ENCODE measurements at regions not wholly inside any gene's neighbourhood (a gene's known extent, or its start where the extent isn't known, plus 50 kb on each side); places are given as distances from the start of the nearest gene placed in this dataset.

DNA sequence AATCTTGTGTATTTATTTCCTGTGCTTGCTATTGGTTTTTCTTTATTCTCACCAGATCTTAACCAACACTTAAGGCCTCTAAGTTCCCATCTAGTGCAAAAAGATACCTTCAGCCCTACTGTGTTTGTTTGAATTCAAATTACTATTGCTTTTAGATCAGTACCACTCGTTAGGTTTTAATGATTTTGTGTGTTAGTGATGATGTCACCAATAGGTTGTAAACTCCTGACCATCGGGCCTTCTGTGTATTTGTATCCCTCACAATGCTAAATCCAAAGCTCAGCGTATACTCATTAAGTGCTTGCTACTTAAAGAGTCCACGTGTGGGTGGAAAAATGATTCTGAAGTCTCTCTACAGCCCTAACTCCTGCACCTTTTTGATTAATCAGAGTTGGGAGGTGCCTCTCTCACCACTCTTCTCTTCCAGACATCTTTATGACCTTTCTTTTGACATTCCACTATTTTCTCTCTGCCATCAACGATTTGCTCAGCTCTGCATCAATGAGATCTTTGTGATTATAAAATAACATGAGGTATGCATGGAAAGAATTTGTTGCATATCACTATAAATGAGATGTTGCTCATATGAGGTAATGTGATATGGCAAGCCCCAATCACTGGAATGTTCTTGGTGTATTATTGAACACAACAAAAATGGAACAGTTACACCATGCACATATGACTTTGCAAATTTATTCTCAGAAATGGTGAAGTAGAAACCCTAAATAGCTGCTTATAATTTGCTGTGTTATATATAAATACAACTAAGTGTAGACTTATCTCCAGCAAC is 55.1 kb upstream of the LAMA2 start:
- DNase-seq, result no peak

DNA sequence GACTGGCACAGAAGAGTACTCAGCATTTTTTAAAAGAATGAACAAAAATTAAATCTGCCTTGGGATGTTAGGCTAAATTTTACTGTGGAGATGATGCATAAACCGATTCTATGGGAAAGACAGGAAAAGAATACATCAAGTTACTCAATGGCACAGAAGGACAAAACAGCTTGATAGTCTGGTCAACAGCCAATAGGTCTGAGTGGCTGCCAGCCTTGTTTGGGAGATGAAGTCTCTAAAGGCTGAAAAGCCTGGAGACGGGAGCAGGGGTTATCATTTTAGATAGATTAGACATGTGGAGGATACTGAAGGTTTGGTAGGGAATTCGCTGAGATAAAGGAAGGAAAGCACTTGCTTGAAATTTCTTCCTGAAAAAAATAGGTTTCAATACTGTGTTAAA is 56.3 kb upstream of the LAMA2 start:
- DNase-seq, result no peak

DNA sequence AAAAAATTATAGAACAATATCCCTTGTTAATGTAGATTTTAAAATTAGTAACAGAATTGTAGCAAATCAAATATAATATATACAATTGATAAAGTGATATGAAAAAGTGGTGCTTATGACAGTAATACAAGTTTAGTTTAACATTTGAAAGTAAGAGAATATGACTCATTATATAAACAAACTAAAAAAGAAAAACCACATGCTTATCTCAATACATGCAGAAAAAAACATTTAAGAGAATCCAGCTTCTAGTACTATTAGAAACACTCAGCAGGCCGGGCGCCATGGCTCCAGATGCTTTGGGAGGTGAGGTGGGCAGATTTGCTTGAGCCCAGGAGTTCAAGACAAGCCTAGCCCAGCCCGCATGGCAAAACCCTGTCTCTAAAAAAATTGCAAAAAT is 60.7 kb upstream of the LAMA2 start:
- DNase-seq, result no peak

DNA sequence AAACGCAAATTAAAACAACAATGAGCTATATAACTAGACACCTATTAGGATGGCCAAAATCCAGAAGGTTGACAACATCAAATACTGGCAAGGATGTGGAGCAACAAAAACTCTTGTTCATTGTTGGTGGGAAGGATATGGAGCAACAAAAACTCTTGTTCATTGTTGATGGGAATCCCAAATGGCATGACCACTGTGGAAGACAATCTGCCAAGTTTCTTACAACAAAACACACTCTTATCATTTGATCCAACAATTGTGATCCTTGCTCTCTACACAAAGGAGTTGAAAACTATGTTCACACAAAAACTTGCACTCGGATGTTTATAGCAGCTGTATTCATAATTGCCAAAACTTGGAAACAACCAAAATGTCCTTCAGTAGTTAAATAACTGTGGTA is 61.8 kb upstream of the LAMA2 start:
- no peak for DNase-seq

DNA sequence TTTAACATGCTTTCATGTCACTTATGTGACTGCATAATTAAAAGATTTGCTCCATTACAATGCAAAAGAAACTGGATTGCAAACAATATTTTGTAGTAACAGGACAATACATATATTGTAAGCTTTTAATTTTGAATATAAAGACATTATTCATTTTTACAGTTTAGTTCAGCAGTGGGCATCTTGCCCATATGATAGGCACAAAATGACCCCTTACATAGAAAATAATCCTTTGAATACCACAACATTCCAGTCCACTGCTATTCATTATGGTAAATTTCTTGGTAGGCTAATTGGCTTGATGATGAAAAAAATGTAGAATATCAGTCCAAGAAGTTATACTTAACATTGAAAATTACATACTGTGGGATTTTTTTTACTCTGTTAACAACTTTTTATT is 74.1 kb upstream of the LAMA2 start:
- DNase-seq, result no peak

DNA sequence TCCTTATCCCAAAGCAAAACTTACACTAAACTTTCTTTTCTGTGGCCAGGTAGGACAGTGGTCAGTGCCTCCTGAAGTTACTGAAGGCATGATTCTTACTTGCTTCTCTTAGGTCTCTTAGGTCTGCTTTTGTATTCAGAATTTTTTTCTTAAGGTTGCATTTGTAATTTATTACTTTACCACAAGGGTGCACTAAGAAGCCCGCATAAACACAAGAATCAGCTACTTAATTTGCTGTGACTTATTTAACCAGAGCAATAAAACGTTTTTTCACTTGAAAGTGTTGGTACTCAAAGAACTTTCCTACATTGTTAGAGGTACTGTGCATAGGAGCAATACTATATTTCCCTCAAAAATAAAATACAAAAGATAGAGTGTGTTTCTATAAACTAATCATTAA is 75.4 kb upstream of the LAMA2 start:
- DNase-seq, result peak; percentile 9

DNA sequence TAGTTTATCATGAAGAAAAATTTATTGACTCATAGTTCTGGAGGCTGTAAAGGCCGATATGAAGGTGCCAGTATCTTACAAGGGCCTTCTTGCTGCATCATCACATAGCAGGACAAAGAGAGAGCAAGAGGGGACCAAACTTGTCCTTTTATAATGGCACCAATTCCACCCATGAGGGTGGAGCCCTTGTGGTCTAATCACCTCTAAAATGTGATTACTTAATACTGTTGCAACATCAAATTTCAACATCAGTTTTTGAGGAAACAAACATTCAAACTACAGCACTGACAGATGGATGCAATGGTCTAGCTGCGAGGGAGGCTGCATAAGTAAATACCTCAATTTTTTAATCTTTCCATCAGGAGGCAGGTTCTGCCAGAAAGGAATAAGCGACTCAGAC is 76.7 kb upstream of the LAMA2 start:
- no peak for DNase-seq

DNA sequence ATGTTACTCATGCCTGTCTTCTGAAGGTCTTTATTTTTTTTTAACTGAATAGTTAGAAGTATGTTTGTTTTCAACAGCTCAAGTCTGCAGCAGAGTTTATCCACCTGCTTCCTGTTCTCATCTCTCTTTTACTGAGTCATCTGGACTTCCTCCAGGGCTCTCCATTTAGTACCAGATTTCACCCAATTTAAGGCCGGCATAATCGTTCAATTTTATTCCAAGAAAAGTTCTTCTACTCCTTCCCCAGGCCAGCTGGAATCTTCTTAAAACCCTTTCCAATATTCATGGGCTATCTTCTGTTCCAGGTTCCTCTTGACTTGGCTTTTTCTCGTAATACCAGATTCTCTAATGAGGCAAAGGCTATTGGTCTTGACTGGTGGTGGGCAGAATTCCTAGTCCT is 79.0 kb upstream of the LAMA2 start:
- no peak for DNase-seq

DNA sequence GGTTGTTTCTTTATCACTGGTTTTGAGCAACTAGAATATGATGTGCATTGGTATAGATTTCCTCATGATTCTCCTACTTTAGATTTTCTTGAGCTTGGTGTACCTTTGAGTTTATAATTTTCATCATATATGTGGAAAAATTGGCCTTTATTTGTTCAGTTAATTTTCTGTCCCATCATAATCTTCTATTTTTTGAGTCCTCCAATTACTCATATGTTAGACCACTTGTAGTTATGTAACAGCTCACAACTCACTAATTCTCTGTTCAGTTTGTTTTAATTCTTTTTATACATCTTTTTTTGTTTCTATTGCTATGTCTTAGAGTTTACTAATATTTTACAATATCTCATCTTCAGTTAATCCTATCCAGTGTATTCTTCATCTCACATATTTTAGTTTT is 81.3 kb upstream of the LAMA2 start:
- DNase-seq, result no peak

DNA sequence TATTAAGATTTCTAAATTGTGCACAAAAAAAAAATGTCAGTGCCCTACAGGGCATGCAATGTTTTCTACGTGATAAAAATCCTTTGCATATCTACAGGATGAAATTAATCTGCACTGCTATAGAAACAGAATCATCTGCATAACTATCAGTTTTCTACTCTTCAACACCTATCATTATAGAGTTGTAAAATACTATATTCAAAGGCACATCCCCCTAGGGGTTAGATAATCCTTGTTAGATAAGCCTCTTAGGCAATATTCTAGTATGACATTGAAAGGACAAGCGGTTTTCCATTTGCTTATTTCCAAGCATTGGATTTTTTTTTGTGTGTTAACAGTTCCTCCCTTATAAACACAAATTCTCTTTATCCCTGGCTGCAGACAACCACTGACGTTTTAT is 98.7 kb upstream of the LAMA2 start:
- DNase-seq, result no peak

DNA sequence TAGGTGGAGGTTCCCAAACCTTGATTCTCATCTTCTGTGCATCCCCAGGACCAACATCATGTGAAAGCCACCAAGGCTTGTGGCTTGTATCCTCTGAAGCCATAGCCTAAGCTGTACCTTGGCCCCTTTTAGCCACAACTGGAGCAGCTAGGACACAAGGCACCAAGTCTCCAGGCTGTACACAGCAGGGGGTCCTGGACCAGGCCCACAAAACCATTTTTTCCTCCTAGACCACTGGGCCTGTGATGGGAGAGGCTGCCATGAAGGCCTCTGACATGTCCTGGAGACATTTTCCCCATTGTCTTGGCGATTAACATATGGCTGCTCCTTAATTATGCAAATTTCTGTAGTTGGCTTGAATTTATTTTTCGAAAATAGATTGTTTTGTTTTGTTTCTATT is 114.8 kb upstream of the LAMA2 start:
- no peak for DNase-seq

DNA sequence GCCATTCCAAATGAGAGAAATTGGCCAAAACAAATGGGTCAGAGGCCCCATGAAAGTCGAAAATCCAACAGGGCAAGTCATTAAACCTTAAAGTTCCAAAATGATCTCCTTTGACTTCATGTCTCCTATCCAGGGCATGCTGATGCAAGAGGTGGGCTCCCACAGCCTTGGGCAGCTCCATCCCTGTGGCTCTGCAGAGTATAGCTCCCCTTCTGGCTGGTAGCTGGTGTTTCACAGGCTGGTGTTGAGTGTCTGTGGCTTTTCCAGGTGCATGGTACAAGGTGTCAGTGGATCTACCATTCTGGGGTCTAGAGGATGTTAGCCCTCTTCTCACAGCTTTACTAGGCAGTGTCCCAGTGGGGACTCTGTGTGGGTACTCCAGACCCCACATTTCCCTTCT is 115.2 kb upstream of the LAMA2 start:
- DNase-seq, result no peak

DNA sequence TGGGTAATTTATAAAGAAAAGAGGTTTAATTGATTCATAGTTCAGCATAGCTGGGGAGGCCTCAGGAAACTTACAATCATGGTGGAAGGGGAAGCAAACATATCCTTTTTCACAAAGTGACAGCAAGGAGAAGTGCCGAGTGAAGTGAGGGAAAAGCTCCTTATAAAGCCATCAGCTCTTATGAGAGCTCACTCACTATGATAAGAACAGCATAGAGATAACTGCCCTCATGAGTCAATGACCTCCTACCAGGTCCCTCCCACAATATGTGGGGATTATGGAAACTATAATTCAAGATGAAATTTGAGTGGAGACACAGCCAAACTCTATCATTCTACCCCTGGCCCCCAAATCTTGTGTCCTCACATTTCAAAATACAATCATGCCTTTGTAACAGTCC is 115.8 kb upstream of the LAMA2 start:
- DNase-seq, result no peak

DNA sequence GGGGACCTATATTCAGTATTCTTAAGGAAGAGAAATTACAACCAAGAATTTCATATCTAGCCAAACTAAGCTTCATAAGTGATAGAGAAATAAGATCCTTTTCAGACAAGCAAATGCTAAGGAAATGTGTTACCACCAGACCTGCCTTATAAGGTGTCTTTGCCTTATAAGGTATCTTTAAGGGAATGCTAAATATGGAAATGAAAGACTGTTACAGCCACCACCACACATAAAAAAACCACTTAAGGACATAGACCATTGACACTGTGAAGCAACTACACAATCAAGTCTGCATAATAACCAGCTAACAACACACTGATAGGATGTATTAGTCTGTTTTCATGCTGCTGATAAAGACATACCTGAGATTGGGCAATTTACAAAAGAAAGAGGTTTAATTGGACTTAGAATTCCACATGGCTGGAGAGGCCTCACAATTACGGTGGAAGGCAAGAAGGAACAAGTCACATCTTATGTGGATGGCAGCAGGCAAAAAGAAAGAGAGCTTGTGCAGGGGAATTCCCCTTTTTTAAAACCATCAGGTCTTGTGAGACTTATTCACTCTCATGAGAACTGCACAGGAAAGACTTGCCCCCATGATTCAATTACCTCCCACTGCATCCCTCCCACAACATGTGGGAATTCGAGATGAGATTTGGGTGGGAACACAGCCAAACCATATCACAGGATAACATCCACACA is 119.2 kb upstream of the LAMA2 start:
- DNase-seq, result no peak

DNA sequence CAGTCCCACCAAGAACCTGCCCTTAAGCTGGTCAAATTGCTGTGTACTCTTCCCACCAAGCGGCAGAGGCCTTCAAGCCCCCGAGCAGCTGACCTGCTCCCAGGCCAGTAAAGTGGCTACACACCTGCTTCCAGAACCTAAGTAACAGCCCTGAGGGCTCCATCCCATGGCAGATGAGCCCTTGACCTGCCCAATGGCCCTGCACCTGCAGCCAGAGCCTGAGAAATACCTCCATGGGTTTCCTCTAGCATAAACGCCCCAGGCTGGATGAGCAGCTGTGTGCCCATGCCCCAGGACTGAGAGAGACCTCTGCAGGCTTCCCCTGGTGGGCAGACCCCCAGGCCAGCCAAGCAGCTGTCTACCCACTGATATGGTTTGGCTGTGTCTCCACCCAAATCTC is 123.0 kb upstream of the LAMA2 start:
- DNase-seq, result no peak

DNA sequence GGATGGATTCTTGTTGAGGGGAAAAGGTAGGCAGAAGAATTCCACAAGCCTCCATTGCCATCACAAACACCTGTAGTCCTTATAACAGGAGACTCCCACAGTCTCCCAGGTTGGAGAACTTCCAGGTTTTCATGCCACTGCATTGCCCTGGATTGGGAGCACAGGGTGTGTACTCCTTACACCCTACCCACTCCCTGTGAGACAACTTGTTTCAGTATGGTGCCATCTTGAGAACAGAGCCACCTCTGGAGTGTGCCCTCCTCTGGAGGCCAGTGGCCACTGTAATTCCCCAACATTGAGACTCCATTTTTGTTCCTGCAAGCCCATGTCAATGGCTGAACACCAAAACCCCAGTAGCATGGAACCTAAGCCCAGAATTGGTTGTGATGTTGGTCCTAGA is 123.5 kb upstream of the LAMA2 start:
- DNase-seq, result no peak

DNA sequence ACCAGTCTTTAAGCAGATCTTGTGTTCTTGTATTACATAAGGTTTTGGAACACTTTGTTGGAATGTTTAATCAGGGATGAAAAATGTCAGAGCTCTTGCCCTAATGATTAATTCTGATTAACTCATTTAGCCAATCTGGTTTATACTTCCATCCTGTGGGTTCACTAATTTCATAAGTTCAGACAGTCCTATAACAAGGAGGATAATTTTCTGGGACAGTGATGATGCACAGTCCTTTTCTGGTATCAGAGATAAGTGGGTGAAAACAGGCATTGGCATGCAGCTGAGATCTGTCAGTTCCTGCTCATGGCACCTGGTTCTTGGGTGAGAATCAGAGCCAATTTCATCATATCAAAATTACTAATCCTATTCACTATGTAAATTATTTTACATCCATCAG is 125.0 kb upstream of the LAMA2 start:
- no peak for DNase-seq

DNA sequence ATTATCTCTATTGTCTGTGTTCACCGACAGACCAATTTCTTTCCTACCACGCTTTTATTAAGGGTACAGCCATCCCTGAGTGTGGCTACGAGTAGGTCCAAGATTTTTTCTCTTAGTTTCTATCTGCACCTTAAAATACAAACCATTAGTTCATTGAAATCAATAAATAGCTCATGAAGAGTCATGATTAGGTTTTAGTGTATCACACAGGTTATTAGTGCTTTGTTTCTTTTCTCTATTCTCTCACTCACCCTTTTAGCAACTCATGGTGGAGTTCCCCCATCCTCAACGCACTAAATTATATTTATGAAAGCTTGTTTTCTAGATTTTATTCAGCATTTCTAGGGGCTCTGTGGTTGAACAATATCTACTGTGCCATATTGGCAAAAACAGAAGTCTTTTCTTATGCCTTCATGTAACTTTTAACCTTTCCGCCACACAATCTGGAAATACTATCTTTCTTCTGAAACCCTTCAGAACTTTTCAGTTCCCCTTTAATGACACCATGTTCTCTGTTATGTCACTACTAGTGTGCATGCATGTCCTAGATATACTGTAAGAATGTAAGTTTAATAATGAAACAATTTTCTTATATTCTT is 128.2 kb upstream of the LAMA2 start:
- DNase-seq, result no peak

DNA sequence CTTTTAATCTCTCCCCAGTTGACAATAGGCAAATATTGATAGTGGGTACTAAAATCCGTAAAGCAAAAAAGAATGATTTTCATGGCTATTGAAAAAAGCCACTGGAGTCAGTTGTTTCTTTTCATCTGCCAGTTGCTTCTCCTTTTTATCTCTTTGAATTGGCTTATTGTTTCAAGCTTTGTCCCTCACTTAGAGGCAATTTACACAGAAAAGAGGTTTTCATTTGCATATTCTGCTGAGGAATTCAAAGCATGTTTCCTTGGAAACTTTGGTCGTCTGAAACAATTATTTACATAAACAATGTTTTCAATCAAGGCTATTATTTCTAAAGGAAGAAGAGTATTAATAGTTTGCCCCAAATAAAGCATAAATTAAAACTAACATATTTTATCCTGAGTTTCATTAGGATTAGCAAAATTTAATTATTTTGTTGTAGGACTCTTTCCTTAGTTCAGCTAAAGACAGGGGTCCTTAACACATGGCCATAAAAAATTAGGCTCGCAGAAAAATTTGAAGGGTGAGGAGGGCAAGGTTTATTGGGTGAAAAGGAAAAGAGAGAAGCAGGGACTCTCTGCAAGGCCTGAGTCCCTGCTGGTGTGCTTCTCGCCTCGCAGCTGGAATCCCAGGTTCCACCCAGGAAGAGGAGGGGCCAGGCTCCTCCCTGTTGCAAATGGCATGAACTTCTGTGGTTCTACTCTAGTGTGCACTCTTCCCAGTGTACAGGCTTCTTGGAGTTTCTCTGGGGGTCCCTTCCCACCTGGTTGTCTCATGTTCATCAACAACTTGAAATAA is 138.8 kb upstream of the LAMA2 start:
- DNase-seq, result no peak

DNA sequence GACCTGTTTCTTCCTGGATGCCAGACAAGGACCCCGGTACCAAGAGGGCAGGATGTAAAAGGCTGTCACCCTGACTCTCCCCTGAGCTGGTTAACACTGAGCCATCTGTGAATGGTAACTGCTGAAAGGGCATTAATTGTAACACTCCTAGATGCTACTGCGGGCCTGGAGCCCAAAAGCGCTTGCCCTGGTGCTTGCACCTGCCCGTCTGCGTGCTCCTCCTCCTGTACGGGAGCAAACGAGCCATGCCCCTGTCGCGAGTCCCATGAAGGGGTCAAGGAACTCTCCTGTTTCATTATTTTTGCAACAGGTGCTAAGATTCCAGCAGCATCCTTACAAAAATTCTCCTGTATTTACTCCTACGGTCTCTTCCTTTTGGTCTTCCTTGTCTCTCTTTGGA is 140.0 kb upstream of the LAMA2 start:
- no peak for DNase-seq

DNA sequence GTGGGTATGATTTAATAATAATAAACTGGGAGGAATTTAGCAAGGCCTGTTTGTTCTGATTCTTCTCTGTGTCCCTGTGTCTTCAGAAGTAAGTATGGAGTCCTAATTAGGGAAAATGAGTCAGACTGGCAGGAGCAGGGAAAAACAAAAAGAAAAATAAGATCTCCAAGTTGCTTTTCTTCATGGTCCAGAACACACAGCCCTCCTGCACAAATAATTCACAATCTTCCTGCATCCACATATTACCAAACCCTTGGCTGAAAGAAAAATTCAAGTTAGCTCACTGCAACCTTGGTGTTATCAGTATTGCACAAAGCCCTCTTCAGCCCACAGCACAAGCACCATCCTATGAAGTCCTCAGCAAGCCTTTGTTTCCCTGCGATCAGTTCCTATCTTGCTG is 142.0 kb upstream of the LAMA2 start:
- no peak for DNase-seq

DNA sequence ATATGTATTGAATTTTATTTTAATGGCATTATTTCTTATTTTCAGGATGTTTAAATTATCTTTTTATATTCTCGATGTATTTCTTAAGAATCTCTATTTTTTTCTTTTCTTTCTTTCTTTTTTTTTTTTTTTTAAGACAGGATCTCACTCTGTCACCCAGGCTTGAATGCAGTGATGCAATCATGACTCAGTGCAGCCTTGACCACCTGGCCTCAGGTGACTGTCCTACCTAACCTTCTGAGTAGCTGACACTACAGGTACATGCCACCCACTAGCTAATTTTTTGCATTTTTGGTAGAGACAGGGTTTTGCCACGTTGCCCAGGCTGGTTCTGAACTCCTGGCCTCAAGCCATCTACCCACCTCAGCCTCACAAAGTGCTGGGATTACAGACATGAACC is 143.8 kb upstream of the LAMA2 start:
- no peak for DNase-seq

DNA sequence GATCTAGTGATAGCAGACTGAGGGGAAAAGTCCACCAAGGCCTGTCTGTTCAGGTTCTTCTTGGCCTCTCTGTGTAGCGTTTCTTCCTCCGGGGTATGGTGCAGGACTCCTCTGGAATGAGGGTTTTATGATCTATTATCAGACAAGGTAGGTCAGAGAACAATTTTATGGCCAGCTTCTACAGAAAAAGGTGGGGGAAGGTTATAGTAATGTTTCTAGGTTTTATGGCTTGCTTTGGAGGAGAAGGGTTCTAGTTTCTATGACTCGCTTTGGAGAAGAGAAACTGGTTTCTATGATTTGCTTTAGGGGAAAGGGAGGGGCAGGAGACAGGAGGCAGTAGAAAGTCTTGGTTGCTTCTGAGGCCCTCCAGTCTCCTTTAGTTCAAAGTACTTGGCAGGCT is 144.8 kb upstream of the LAMA2 start:
- no peak for DNase-seq

DNA sequence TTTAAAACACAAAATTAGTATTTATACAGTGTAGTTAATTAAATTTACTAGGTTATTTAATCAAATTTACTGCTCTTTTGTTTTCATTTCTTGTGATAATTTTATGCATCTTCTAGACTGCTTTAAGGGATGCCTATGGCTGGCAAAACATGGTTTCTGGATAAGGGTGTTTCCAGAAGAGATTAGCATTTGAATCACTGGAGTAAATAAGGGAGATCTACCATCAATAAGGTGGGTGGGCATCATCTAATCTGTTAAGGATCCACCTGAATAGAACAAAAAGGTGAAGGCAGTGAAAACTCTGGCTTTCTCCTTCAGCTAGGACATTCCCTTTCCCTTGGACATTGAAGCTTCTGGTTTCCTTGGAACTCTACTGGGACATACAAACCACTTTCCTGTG is 146.2 kb upstream of the LAMA2 start:
- no peak for DNase-seq
